ENCODE measurements at regions not wholly inside any gene's neighbourhood (a gene's known extent, or its start where the extent isn't known, plus 50 kb on each side); places are given as distances from the start of the nearest gene placed in this dataset.
"Not testable (repeated sequence)": the region's sequence is repeated elsewhere in the genome, so short reads cannot be mapped to it uniquely, and the experiment has no call there.

DNA sequence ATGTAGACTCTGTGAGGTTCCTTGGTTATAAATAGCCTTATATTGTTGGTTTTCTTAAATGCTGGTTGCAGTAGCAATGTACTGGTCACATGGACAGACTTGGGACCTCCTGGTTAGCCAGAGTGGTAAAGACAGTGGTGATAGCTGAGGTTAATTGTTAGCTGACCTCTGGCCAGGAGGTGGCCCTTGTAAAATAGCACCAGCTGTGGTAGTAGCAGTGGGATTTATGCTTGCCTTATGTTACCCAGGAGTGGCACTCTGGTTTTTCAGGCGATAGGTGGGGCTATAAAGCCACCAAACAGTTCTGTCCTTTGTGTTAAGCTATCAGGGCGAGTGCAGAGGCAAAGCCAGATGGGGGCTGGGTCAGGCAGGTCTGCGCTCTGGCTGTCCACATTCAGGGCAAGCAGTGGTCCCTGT lies 94.8 kb upstream of the SRD5A2 start:
- peak in 2 of 8 experiments; percentile 43 to 80 for ATAC-seq (replicated peaks in 6 of 8)
- Histone ChIP-seq H3K4me3 (no peak overlapping the region), H3K4me1 (replicated peaks in 1 of 2) (no peaks in the 10 kb centered on the region), H3K27ac (no peak overlapping the region)
- 0 to 8% methylated on average over 1 to 2 of the region's 3 CpGs; no CpG with 5 or more reads in 8 of the 10 experiments for WGBS, 10 experiments
- in situ Hi-C loops (cut with MboI; ENCODE audit: low pct_unique_long_range_greater_than_20kb in 2 of 9, low sequenced_read_pairs in 9 of 9, unreplicated experiment in 9 of 9), result no loop called here

DNA sequence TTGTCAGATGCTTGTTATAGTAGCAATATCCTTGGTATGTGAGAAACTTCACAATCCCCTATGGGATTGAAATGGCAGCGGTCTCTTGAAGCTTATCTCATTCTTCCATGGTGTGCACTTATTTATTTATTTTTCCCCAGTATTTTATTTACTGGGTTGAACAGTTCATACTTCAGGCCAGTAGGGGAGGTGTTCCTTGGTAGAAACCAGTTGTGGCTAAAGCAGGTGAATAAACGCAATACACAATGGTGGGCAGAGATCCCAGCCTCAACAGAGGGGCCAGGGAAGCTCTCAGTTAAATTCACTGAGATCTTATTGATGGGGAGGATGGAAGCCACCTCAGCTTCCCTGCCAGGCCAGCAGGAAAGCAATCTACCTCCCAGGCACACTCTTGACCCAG lies 93.7 kb upstream of the SRD5A2 start:
- Histone ChIP-seq H3K4me1 (replicated peaks in 1 of 2) (no peaks in the 10 kb centered on the region), H3K4me3 (no peak overlapping the region), H3K27ac (no peak overlapping the region)
- 0 to 93% (median 62%) methylated on average over 1 to 2 of the region's 2 CpGs; no CpG with 5 or more reads in 2 of the 10 experiments for WGBS, 10 experiments
- in situ Hi-C loops (cut with MboI; ENCODE audit: low pct_unique_long_range_greater_than_20kb in 2 of 9, low sequenced_read_pairs in 9 of 9, unreplicated experiment in 9 of 9), result no loop called here
- ATAC-seq (replicated peaks in 6 of 8), result no peak

DNA sequence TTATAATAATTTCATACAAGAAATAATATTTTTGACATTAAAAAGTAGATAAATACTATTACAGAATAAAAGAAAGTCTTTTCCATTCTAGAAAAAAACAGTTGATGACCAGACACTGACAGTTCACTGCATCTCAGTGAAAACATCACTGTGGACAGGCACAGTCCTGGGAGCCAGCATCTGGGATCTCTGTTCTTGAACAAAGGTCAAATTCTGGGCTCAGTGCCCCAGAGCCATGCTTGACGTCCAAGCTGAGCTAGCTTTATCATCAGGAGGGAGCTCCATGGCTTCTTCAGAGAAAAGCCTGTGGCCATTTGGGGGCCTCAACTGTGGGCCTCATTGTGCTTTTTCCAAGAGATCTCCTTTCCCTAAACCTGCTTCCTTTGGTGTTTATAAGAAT lies 86.1 kb upstream of the SRD5A2 start:
- Histone ChIP-seq H3K4me3 (no peak overlapping the region), H3K4me1 (replicated peaks in 1 of 2) (no peaks in the 10 kb centered on the region), H3K27ac (no peak overlapping the region)
- in situ Hi-C loops (cut with MboI; ENCODE audit: low pct_unique_long_range_greater_than_20kb in 2 of 9, low sequenced_read_pairs in 9 of 9, unreplicated experiment in 9 of 9), result no loop called here
- ATAC-seq (replicated peaks in 6 of 8), result no peak
- 0 to 100% (median 47%) methylated on average over 1 of the region's 1 CpG; no CpG with 5 or more reads in 4 of the 10 experiments for WGBS, 10 experiments

DNA sequence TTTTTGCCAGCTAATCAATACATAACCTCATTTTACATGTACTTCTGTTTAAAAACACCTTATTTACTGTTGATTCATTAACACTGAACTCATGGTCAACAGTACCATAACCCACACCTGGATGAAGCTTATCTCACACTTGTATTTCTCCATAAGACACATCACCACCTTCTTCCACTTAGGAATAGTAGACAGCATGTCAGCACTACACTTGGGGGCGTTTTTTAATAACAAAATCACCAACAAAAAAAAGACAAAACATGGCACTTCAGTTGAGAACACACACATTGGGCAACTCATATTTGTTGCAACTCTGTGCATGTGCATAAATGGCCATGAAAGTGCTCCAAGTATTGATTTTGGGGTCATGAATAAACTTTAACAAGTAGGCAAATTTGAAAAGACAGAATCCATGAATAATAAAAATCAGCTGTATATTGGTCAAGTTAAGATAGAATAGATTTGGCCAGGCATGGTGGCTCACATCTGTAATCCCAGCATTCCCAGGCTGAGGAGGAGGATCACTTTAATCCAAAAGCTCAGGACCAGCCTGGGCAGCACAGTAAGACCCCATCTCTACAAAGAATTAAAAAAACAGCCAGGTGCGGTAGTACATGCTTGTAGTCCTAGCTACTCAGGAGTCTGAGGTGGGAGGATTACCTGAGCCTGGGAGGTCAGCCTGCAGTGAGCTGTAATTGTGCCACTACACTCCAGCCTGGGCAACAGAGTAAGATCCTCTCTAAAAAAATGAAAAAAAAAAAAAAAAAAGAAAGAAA lies 84.4 kb upstream of the SRD5A2 start:
- Histone ChIP-seq H3K27ac (no peak overlapping the region), H3K4me1 (replicated peaks in 1 of 2) (no peaks in the 10 kb centered on the region), H3K4me3 (no peak overlapping the region)
- ATAC-seq (replicated peaks in 6 of 8), result no peak
- in situ Hi-C loops (cut with MboI; ENCODE audit: low pct_unique_long_range_greater_than_20kb in 2 of 9, low sequenced_read_pairs in 9 of 9, unreplicated experiment in 9 of 9), result no loop called here
- 10 to 86% (median 56%) methylated on average over 1 to 2 of the region's 2 CpGs; no CpG with 5 or more reads in 2 of the 10 experiments for WGBS, 10 experiments

DNA sequence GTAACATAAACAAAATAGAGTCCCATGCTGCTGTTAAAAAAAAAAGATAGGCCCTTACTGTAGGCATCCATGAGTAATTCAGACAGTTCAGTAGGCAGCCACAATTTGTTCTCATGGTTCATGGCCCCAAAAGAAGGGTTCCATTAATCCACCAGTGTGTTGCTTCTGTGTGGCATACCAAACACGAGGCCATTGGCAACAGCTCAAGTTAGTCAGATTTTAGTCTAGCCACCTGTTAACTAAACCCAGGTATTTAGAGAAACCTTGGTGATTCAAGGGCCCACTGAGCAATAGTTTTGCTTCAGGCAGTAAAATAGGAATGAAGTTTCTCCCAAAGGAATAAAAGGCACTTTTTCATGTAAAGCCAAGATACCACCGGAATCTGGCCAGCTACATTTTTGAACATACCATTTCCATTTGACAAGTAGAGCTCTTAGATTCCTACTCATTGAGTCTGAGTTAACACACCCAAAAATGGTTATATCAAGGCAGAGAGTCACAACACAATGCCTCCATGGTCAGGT lies 80.1 kb upstream of the SRD5A2 start:
- ATAC-seq (replicated peaks in 6 of 8), result no peak
- 0 to 69% (median 27%) methylated on average over 1 to 2 of the region's 2 CpGs; no CpG with 5 or more reads in 2 of the 10 experiments for whole genome bisulfite sequencing, 10 experiments

DNA sequence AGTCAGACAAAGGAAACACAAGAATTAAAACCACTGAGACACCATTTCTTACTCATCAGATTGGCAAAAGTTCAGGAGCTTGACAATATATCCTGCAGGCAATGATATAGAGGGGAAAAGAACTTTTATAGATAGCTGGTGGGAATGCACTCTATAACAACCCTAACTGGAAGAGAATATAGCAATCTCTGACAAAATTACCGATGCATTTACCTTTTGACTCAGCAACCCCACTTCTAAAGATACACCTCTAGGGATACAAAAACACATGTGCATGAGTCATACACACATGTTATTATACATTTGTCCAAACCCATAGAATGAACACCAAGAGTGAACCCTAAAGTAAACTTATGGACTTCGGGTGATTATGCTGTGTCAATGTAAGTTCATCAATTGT lies 79.4 kb upstream of the SRD5A2 start:
- WGBS, 10 experiments, result 50 to 89% (median 66%) methylated on average over 1 to 2 of the region's 2 CpGs; no CpG with 5 or more reads in 4 of the 10 experiments
- in situ Hi-C loops (cut with MboI; ENCODE audit: low pct_unique_long_range_greater_than_20kb in 2 of 9, low sequenced_read_pairs in 9 of 9, unreplicated experiment in 9 of 9), result no loop called here
- no peak for ATAC-seq (replicated peaks in 6 of 8)
- Histone ChIP-seq H3K4me3 (no peak overlapping the region), H3K27ac (no peak overlapping the region), H3K4me1 (replicated peaks in 1 of 2) (no peaks in the 10 kb centered on the region)

More for the DNA sequence above, 80.1 kb upstream of the SRD5A2 start:
- H3K27ac ChIP-seq, result no peak overlapping the region
- H3K4me1 ChIP-seq (replicated peaks in 1 of 2), result no peaks in the 10 kb centered on the region
- in situ Hi-C loops (cut with MboI; ENCODE audit: low pct_unique_long_range_greater_than_20kb in 2 of 9, low sequenced_read_pairs in 9 of 9, unreplicated experiment in 9 of 9), result no loop called here
- H3K4me3 ChIP-seq, result no peak overlapping the region

DNA sequence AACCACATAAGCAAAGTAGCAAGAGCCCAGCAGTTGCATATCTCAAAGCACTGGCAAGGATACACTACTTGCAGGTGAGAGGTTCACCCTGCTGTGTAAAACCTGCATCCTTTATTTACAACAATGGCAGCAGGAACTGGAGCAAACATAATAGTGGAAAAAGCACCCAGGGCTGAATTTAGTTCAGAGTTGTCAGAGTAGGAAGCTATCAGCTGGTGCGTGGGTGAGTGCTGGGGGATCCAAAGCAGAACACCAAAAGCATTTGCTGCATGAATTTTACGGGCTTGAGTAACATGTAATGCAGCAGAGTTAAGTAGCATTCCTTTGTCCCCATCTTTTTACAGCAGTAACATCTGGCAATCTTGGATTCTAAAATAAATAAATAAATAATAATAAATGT lies 73.5 kb upstream of the SRD5A2 start:
- H3K27ac ChIP-seq, result no peak overlapping the region
- in situ Hi-C loops (cut with MboI; ENCODE audit: low pct_unique_long_range_greater_than_20kb in 2 of 9, low sequenced_read_pairs in 9 of 9, unreplicated experiment in 9 of 9), result no loop called here
- ATAC-seq (replicated peaks in 6 of 8), result no peak
- H3K4me3 ChIP-seq, result no peak overlapping the region
- 0 to 86% (median 60%) methylated on average over 1 to 2 of the region's 2 CpGs; no CpG with 5 or more reads in 2 of the 10 experiments for WGBS, 10 experiments
- H3K4me1 ChIP-seq (replicated peaks in 1 of 2), result no peaks in the 10 kb centered on the region

DNA sequence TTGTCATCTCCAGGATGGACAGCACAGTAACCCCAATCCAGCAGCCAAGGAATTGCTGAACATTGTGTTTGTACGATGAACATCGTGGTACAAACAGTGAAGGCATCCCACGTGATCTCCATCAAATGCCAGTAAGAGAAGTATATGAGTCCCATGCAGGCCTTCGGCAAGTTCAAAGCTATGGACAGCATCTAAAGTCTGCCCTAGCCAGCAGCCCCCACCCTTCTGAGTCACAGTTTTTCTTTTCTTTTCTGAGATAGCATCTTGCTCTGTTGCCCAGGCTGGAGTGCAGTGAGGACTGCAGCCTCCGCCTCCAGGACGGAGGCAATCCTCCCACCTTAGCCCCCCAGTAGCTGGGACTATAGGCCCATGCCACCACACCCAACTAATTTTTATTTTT lies 71.0 kb upstream of the SRD5A2 start:
- in situ Hi-C loops (cut with MboI; ENCODE audit: low pct_unique_long_range_greater_than_20kb in 2 of 9, low sequenced_read_pairs in 9 of 9, unreplicated experiment in 9 of 9), result no loop called here
- peak in 2 of 8 experiments; percentile 72 to 74 for ATAC-seq (replicated peaks in 6 of 8)
- H3K27ac ChIP-seq, result no peak overlapping the region
- no peaks in the 10 kb centered on the region for H3K4me1 ChIP-seq (replicated peaks in 1 of 2)
- no peak overlapping the region for H3K4me3 ChIP-seq
- WGBS, 10 experiments, result 43 to 90% (median 80%) methylated on average over 1 to 5 of the region's 6 CpGs; no CpG with 5 or more reads in 3 of the 10 experiments

DNA sequence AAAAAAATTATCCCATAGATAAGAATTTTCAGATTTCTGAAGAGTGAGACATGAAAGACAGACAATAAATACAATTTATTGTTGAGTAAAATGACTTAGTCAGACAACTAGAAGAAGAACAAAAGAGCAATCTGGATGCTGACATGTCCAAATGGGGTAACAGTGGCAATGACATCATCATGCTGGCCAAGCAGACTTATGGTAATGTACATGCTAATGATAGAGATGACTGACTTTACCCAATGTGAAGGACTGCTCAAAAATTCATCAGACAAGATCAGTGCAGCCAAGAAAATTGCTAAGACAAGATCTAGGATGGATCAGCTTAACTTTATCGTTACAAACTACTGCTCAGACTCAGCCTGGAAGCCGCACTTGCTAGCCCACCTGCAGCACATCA lies 70.5 kb upstream of the SRD5A2 start:
- H3K4me3 ChIP-seq, result no peak overlapping the region
- no peaks in the 10 kb centered on the region for H3K4me1 ChIP-seq (replicated peaks in 1 of 2)
- in situ Hi-C loops (cut with MboI; ENCODE audit: low pct_unique_long_range_greater_than_20kb in 2 of 9, low sequenced_read_pairs in 9 of 9, unreplicated experiment in 9 of 9), result no loop called here
- WGBS, 10 experiments, result 0 to 100% (median 85%) methylated on average over 1 to 2 of the region's 2 CpGs; no CpG with 5 or more reads in 3 of the 10 experiments
- no peak overlapping the region for H3K27ac ChIP-seq
- ATAC-seq (replicated peaks in 6 of 8), result peak in 2 of 8 experiments; percentile 60 to 94

DNA sequence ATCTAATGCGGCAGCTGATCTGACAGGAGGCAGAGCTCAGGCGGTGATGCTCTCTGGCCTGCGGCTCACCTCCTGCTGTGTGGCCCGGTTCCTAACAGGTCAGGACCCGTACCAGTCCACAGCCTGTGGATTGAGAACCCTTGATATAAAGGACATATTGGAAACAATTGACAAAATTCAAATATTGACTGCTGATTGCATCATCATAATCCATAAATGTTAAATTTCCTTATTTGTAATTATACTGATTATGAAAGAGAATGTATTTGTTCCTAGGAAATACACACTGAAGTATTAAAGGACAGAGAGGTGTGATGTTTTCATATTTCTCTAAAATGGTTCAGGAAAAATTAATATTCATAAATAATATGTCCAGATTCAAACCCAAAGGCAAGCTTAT lies 63.8 kb upstream of the SRD5A2 start:
- Histone ChIP-seq H3K4me3 (no peak overlapping the region), H3K4me1 (replicated peaks in 1 of 2) (no peaks in the 10 kb centered on the region), H3K27ac (no peak overlapping the region)
- 28 to 57% (median 47%) methylated on average over 5 of the region's 5 CpGs; no CpG with 5 or more reads in 6 of the 10 experiments for WGBS, 10 experiments
- in situ Hi-C loops (cut with MboI; ENCODE audit: low pct_unique_long_range_greater_than_20kb in 2 of 9, low sequenced_read_pairs in 9 of 9, unreplicated experiment in 9 of 9), result no loop called here
- no peak for ATAC-seq (replicated peaks in 6 of 8)

DNA sequence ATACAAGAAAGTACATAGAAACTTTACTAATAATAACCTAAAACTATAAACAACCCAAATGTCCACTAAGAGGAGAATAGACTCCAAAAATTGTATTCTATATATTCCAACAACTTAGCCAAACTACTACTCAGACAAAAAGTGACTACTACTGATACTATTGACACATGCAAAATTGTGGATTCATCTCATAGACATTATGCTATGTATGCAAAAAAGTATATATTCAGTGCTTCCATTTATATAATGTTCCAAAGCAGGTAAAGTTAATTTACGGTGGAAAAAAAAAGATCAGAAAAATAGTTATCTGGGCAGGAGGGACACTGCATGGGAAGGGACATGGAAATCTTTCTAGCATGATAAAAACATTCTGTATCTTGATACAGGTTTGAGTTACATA lies 62.0 kb upstream of the SRD5A2 start:
- Histone ChIP-seq H3K27ac (no peak overlapping the region), H3K4me3 (no peak overlapping the region), H3K4me1 (replicated peaks in 1 of 2) (no peaks in the 10 kb centered on the region)
- in situ Hi-C loops (cut with MboI; ENCODE audit: low pct_unique_long_range_greater_than_20kb in 2 of 9, low sequenced_read_pairs in 9 of 9, unreplicated experiment in 9 of 9), result no loop called here
- ATAC-seq (replicated peaks in 6 of 8), result no peak
- WGBS, 10 experiments, result 33 to 100% (median 93%) methylated on average over 1 of the region's 1 CpG; no CpG with 5 or more reads in 1 of the 10 experiments

DNA sequence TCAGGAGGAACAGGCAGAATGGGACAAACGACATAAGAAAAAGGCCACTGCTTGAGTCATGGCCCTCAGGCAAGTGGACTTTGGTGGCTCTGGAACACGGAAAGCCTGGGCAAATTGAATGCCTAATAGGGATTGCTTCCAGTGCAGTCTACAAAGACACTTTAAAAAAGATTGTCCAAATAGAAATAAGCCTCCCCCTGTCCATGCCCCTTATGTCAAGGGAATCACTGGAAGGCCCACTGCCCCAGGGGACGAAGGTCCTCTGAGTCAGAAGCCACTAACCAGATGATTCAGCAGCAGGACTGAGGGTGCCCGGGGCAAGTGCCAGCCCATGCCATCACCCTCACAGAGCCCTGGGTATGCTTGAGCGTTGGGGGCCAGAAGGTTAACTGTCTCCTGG lies 51.5 kb upstream of the SRD5A2 start:
- H3K4me1 ChIP-seq (replicated peaks in 1 of 2); H3K4me3 ChIP-seq; in situ Hi-C loops (cut with MboI; ENCODE audit: low pct_unique_long_range_greater_than_20kb in 2 of 9, low sequenced_read_pairs in 9 of 9, unreplicated experiment in 9 of 9); H3K27ac ChIP-seq; ATAC-seq (replicated peaks in 6 of 8): not testable (repeated sequence)
- WGBS, 10 experiments, result 7 to 80% (median 59%) methylated on average over 1 to 5 of the region's 5 CpGs; no CpG with 5 or more reads in 4 of the 10 experiments

Data from motor neuron (in vitro differentiated cells).